CD4-positive, alpha-beta T cell treated with Interleukin-15 for 1 hour (primary cell): ENCODE measurements at regions not wholly inside any gene's neighbourhood (a gene's known extent, or its start where the extent isn't known, plus 50 kb on each side); places are given as distances from the start of the nearest gene placed in this dataset.
"Not testable (repeated sequence)": the region's sequence is repeated elsewhere in the genome, so short reads cannot be mapped to it uniquely, and the experiment has no call there.

Experiments
- DNase-seq: peaks from one replicate; pipeline ENCODE4 v3.0.0-alpha.2; 2020

DNA sequence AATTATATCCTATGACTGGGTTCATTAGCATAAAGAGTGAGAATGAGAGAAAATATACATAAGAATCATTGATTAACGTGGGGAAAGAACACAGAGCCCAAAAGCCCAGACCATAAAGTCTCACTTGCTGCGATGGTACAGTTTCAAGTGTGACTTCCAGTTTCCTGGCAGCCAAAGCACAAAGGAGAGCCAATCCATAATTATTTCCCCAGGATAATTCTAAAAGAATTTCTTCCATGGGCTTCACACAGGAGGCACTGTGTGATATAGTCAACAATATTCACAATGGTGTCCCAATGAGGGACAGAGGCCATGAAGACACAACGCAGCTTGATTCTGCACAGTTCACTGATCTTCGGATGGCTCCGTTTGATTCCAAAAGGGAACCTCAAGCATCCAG, 321.6 kb downstream of the PLPP3 start:
- no peak for DNase-seq

- no peak for DNase-seq
Measured at GRCh38 chr1:56256153-56257000, 323.0 kb downstream of the PLPP3 start.

DNA sequence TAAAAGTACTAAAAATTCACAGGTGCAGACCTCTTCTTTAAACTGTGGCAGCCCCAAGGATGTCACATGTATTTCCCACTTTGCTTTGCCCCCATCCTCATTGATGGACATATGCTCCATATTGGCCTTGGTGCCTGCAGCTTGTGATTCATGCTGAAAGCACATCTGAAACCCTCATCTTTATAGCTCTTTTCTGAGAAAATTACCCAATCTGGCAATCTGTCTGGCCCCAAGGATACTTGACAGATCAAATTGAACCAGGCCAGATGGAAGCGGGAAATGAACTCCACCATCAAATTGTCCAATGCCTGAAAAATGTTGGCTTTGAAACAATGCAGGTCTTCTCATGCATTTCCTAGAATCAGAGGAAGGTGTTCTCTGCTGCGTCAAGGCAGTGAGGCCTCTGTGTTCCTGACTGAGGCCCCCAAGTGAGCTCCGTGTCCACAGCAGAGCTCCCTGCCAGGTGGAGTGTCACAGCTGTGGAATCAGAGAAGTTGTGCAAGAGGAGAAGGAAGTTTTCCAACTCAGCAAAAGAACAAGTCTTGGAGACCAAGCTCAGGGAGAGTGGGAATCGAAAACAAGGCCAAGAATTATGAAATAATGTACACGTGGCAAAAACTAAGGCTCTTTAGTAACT, 323.7 kb downstream of the PLPP3 start:
- no peak for DNase-seq

- no peak for DNase-seq
Measured at GRCh38 chr1:56254130-56254529, 325.2 kb downstream of the PLPP3 start.

DNA sequence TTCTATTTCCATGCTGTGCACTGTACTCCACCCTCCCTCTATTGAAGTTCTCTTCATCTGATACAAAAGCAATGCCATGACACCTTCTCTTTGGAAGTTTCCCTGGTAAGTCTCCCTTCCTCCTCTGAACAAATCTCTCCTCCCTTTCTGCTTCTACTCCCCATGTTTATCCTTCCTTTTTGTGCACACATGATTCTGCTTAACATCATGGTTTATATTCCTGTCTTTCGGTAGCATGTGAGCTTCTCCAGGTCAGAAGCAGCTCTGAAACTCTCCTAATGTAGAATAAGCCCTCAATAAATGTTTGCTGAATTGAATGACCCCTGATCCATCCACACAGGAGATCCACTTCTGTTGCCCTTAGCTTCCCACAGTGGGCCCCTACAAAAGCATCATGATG, 328.6 kb downstream of the PLPP3 start:
- DNase-seq: no peak

DNA sequence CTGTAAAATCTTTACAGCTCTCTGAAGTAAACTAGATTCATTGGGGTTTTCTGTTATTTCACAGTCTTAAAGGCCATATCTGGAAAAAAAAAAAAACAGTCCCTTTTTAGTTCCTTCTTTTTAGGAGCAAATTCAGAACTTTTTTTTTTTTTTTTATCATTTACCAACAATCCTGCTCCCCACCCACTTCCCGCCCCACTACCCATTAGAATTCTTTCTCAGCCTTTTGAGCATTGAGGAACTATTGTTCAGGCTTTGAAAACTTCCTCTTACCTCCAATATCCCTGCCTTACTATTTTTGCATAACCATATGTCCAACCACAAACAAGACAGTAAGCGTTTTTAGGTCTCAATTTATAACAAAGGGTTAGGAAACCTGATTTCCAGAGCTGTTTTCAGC, 330.1 kb downstream of the PLPP3 start:
- peak; percentile 20 for DNase-seq

DNA sequence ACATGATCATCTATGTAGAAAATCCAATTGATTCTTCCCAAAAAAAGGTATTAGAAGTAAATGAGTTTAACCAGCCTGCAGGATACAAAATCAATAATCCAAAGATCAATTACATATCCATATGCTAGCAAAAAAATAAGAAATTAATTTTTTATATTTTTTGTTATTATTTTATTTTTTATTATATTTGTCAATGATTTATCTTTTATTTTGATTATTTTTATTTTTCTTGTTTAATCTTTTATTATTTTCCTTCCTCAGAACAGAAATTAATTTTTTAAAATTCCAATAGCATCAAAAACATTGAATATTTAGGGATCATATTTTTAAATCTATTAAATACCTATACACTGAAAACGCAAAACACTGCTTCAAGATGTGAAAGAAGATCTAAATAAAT, 331.2 kb downstream of the PLPP3 start:
- DNase-seq: no peak

DNA sequence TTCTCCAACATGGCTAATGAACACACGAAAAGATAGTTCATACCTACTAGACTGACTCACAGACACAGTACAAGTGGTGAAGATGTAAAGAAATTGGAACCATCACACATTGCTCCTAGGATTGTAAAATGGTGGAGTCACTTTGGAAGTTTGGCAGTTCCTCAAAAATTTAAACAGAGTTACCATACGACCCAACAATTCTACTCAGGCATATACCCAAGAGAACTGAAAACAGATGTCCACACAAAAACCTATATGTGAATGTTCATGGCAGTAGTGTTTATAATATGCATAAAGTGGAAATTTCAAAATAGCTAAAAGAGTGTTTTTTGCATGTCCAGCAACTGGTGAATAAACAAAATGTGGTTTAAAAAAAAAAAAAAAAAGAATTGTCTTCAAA, 332.6 kb downstream of the PLPP3 start:
- not testable (repeated sequence) for DNase-seq

GRCh38 chr1:56240400-56240799, 339.0 kb downstream of the PLPP3 start:
- no peak for DNase-seq

GRCh38 chr1:56237491-56238064, 341.8 kb downstream of the PLPP3 start:
- DNase-seq: no peak

GRCh38 chr1:56236688-56237087, 342.7 kb downstream of the PLPP3 start:
- DNase-seq: no peak

- no peak for DNase-seq
Measured at GRCh38 chr1:56235909-56236510, 343.4 kb downstream of the PLPP3 start.

GRCh38 chr1:56229186-56229585, 350.2 kb downstream of the PLPP3 start:
- DNase-seq: no peak

- DNase-seq: no peak
Measured at GRCh38 chr1:56227886-56228285, 351.5 kb downstream of the PLPP3 start.

DNA sequence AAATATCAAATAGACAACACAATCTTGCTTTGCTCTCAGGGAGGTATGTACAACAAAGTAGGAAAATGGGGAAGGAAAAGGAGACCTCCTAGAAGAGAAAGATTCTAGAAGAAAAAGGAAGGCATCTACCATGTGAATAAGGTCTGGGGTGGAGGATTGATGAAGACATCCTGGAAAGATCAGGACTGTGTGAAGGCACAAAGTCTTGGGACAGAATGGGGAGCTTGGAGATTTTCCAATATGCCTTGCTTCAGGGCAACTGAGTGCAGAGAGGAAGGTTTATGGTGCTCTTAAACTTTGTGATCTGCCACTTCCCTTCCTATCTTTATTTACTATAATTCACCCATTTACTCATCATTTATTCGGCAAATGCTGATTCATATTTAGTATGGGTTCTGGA, 352.0 kb downstream of the PLPP3 start:
- no peak for DNase-seq

DNA sequence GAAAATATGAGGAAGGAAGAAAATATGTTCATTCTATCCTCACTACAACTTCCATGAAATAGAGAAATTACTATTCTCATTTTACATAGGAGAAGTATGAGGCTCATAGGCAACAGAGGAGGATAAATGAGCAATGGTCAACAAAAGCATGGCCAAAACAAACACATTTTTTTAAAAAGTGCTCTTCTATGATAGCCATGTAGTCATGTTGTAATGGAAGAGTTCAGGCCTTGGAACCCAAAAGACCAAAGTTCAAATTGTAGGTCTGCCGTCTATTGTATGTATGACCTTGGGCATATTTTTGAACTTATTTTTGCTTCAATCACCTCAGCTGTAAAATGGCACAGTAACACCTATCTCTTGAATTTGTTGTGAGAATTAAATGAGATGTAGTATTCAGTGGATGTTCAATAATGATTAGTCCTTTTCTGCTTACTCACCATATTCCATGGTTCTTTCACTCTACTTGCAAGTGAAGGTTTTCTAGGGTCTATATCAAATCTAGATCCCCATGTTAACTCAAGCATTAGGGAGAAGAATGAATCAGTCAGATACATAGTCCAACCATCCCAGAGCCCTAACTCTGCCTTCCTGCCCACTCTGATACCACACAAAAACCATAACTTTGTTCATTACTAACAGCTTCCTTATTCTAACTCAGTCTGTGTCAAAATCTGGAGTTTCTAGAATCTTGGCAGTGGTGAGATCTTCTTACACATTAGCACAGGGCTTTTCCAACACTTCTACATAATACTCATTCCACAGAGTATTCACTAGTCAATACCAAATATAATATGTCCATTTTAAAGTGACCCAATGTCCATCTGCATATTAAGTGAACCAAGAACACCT, 353.2 kb downstream of the PLPP3 start:
- no peak for DNase-seq

DNA sequence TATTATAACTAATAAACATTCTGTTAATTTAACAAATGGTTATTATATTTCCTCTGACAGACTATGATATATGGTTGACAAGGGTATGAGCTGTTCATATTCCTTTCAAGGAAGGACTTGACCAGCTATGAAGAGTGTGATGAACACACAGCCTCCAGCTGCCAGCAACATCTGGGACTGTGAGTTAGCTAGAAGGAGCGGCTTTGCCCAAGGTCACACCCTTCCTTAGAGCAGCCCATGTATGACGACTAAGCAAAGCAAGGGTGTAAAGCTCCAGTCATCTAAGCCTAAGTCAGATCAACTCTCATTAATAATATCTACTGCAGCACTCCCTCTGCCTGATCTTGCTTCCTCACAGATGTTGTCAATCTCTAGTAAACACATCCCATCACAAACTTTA, 355.4 kb downstream of the PLPP3 start:
- DNase-seq: no peak

- no peak for DNase-seq
Measured at GRCh38 chr1:56222914-56223540, 356.3 kb downstream of the PLPP3 start.

- no peak for DNase-seq
Measured at GRCh38 chr1:56220021-56220420, 359.3 kb downstream of the PLPP3 start.

- no peak for DNase-seq
Measured at GRCh38 chr1:56218023-56218422, 361.3 kb downstream of the PLPP3 start.

- DNase-seq: no peak
Measured at GRCh38 chr1:56216218-56216617, 363.1 kb downstream of the PLPP3 start.

- no peak for DNase-seq
Measured at GRCh38 chr1:56215771-56216170, 363.6 kb downstream of the PLPP3 start.
